ENCODE measurements at regions not wholly inside any gene's neighbourhood (a gene's known extent, or its start where the extent isn't known, plus 50 kb on each side); places are given as distances from the start of the nearest gene placed in this dataset.

DNA sequence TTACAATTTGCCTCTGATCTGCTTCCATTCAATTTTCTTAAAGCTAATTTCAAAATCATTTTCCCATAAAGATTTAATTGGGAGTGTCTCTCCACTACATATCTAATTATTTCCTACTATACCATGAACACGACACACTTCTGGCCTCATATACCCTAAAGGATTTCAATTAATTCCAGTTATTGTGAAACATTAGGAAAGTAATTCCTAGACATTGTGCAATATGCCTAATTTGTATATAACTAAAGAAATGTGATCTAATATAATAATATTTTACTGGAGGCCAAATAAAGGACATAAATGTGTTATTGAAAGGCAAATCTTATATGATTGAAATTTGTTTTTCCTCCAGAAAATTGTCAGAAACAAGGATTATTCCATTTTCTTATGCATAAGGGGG is 727.2 kb upstream of the ADGRL2 start:
- TF ChIP-seq, protein P1, sequence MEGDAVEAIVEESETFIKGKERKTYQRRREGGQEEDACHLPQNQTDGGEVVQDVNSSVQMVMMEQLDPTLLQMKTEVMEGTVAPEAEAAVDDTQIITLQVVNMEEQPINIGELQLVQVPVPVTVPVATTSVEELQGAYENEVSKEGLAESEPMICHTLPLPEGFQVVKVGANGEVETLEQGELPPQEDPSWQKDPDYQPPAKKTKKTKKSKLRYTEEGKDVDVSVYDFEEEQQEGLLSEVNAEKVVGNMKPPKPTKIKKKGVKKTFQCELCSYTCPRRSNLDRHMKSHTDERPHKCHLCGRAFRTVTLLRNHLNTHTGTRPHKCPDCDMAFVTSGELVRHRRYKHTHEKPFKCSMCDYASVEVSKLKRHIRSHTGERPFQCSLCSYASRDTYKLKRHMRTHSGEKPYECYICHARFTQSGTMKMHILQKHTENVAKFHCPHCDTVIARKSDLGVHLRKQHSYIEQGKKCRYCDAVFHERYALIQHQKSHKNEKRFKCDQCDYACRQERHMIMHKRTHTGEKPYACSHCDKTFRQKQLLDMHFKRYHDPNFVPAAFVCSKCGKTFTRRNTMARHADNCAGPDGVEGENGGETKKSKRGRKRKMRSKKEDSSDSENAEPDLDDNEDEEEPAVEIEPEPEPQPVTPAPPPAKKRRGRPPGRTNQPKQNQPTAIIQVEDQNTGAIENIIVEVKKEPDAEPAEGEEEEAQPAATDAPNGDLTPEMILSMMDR (IDR thresholded peaks at IDR 0.05 in 4 of 5, conservative IDR thresholded peaks at IDR 0.05 in 1 of 5): no peak
- TF ChIP-seq POLR2A (IDR thresholded peaks at IDR 0.05): no peak
